ENCODE measurements at regions not wholly inside any gene's neighbourhood (a gene's known extent, or its start where the extent isn't known, plus 50 kb on each side); places are given as distances from the start of the nearest gene placed in this dataset.
"Not testable (repeated sequence)": the region's sequence is repeated elsewhere in the genome, so short reads cannot be mapped to it uniquely, and the experiment has no call there.

- no peaks in the 10 kb centered on the region for H3K27me3 ChIP-seq (ENCODE audit: insufficient read depth, low read length, poor library complexity)
- no peak overlapping the region for H3K27ac ChIP-seq (ENCODE audit: low read depth, low read length)
- no peak overlapping the region for H3K18ac ChIP-seq (ENCODE audit: low read length)
- no peak overlapping the region for H2AK5ac ChIP-seq (ENCODE audit: low read length)
- no peaks in the 10 kb centered on the region for H3K79me2 ChIP-seq (ENCODE audit: control insufficient read depth, insufficient read depth, low read length)
- H2BK5ac ChIP-seq (ENCODE audit: low read length): no peak overlapping the region
- H3K4me1 ChIP-seq (ENCODE audit: control insufficient read depth, low read depth, low read length): no peaks in the 10 kb centered on the region
- no peak overlapping the region for H2BK120ac ChIP-seq (ENCODE audit: low read depth, low read length)
- H3K4ac ChIP-seq (ENCODE audit: low read depth, low read length): no peak overlapping the region
- no peak overlapping the region for H4K5ac ChIP-seq (ENCODE audit: low read length)
- no peak overlapping the region for H3K9ac ChIP-seq (ENCODE audit: low read length)
- H4K8ac ChIP-seq (ENCODE audit: low read depth, low read length): no peak overlapping the region
- no peaks in the 10 kb centered on the region for H3K36me3 ChIP-seq (ENCODE audit: control insufficient read depth, insufficient read depth, low read length)
- H3K4me2 ChIP-seq (ENCODE audit: low read length): no peak overlapping the region
- H3K23ac ChIP-seq (ENCODE audit: low read length): no peak overlapping the region
- peak overlapping the region; percentile 36 for H2BK15ac ChIP-seq (replicated peaks; ENCODE audit: low read depth)
- H3K4me3 ChIP-seq (ENCODE audit: low read length): no peak overlapping the region
- H3K79me1 ChIP-seq (ENCODE audit: low read length): no peaks in the 10 kb centered on the region
- H3K56ac ChIP-seq (ENCODE audit: low read length): no peak overlapping the region
- no peak for DNase-seq
Observed at GRCh38 chr3:20376665-20377217, 190.7 kb upstream of the SGO1 start.

- Histone ChIP-seq H3K27ac (ENCODE audit: low read depth, low read length) (no peak overlapping the region), H3K56ac (ENCODE audit: low read length) (no peak overlapping the region), H3K4me1 (ENCODE audit: control insufficient read depth, low read depth, low read length) (no peaks in the 10 kb centered on the region), H3K4ac (ENCODE audit: low read depth, low read length) (no peak overlapping the region), H2BK5ac (ENCODE audit: low read length) (no peak overlapping the region), H2BK120ac (ENCODE audit: low read depth, low read length) (no peak overlapping the region), H4K8ac (ENCODE audit: low read depth, low read length) (no peak overlapping the region), H3K27me3 (ENCODE audit: insufficient read depth, low read length, poor library complexity) (no peaks in the 10 kb centered on the region), H2BK15ac (replicated peaks; ENCODE audit: low read depth) (no peak overlapping the region), H3K79me1 (ENCODE audit: low read length) (no peaks in the 10 kb centered on the region), H3K18ac (ENCODE audit: low read length) (no peak overlapping the region), H4K5ac (ENCODE audit: low read length) (no peak overlapping the region), H3K9ac (ENCODE audit: low read length) (no peak overlapping the region), H3K4me2 (ENCODE audit: low read length) (no peak overlapping the region), H2AK5ac (ENCODE audit: low read length) (no peak overlapping the region), H3K4me3 (ENCODE audit: low read length) (no peak overlapping the region), H3K79me2 (ENCODE audit: control insufficient read depth, insufficient read depth, low read length) (no peaks in the 10 kb centered on the region), H3K36me3 (ENCODE audit: control insufficient read depth, insufficient read depth, low read length) (no peaks in the 10 kb centered on the region), H3K23ac (ENCODE audit: low read length) (no peak overlapping the region)
- WGBS (ENCODE audit: extremely low coverage, insufficient coverage, low lambda C conversion rate): no CpG with 5 or more reads among the region's 2 CpGs
- DNase-seq: no peak
Observed at GRCh38 chr3:20375302-20375701, 189.3 kb upstream of the SGO1 start.

GRCh38 chr3:20370273-20371063 is 184.5 kb upstream of the SGO1 start:
- H3K56ac ChIP-seq (ENCODE audit: low read length); H3K79me2 ChIP-seq (ENCODE audit: control insufficient read depth, insufficient read depth, low read length); H3K18ac ChIP-seq (ENCODE audit: low read length); H3K4me1 ChIP-seq (ENCODE audit: control insufficient read depth, low read depth, low read length); H3K36me3 ChIP-seq (ENCODE audit: control insufficient read depth, insufficient read depth, low read length); H3K23ac ChIP-seq (ENCODE audit: low read length); DNase-seq; H3K9ac ChIP-seq (ENCODE audit: low read length); H3K27ac ChIP-seq (ENCODE audit: low read depth, low read length); H3K4me2 ChIP-seq (ENCODE audit: low read length); H3K4me3 ChIP-seq (ENCODE audit: low read length); H4K5ac ChIP-seq (ENCODE audit: low read length); H3K79me1 ChIP-seq (ENCODE audit: low read length); H4K8ac ChIP-seq (ENCODE audit: low read depth, low read length); H2AK5ac ChIP-seq (ENCODE audit: low read length); H3K4ac ChIP-seq (ENCODE audit: low read depth, low read length); H3K27me3 ChIP-seq (ENCODE audit: insufficient read depth, low read length, poor library complexity); H2BK5ac ChIP-seq (ENCODE audit: low read length); H2BK15ac ChIP-seq (replicated peaks; ENCODE audit: low read depth); H2BK120ac ChIP-seq (ENCODE audit: low read depth, low read length): not testable (repeated sequence)
- WGBS (ENCODE audit: extremely low coverage, insufficient coverage, low lambda C conversion rate): no CpG with 5 or more reads among the region's 23 CpGs

GRCh38 chr3:20361000-20361399 is 175.0 kb upstream of the SGO1 start:
- Histone ChIP-seq H3K79me1 (ENCODE audit: low read length) (no peaks in the 10 kb centered on the region), H3K56ac (ENCODE audit: low read length) (no peak overlapping the region), H2BK5ac (ENCODE audit: low read length) (no peak overlapping the region), H2BK120ac (ENCODE audit: low read depth, low read length) (no peak overlapping the region), H2BK15ac (replicated peaks; ENCODE audit: low read depth) (no peak overlapping the region), H4K8ac (ENCODE audit: low read depth, low read length) (no peak overlapping the region), H3K27me3 (ENCODE audit: insufficient read depth, low read length, poor library complexity) (no peaks in the 10 kb centered on the region), H3K4me1 (ENCODE audit: control insufficient read depth, low read depth, low read length) (no peaks in the 10 kb centered on the region), H3K79me2 (ENCODE audit: control insufficient read depth, insufficient read depth, low read length) (no peaks in the 10 kb centered on the region), H4K5ac (ENCODE audit: low read length) (no peak overlapping the region), H3K4me3 (ENCODE audit: low read length) (no peak overlapping the region), H3K27ac (ENCODE audit: low read depth, low read length) (no peak overlapping the region), H3K18ac (ENCODE audit: low read length) (no peak overlapping the region), H2AK5ac (ENCODE audit: low read length) (no peak overlapping the region), H3K36me3 (ENCODE audit: control insufficient read depth, insufficient read depth, low read length) (no peaks in the 10 kb centered on the region), H3K4ac (ENCODE audit: low read depth, low read length) (no peak overlapping the region), H3K9ac (ENCODE audit: low read length) (no peak overlapping the region), H3K4me2 (ENCODE audit: low read length) (no peak overlapping the region), H3K23ac (ENCODE audit: low read length) (no peak overlapping the region)
- DNase-seq: no peak
- no CpG with 5 or more reads among the region's 3 CpGs for WGBS (ENCODE audit: extremely low coverage, insufficient coverage, low lambda C conversion rate)

- Histone ChIP-seq H3K36me3 (ENCODE audit: control insufficient read depth, insufficient read depth, low read length) (no peaks in the 10 kb centered on the region), H3K56ac (ENCODE audit: low read length) (no peak overlapping the region), H2BK120ac (ENCODE audit: low read depth, low read length) (no peak overlapping the region), H2BK5ac (ENCODE audit: low read length) (no peak overlapping the region), H3K4ac (ENCODE audit: low read depth, low read length) (no peak overlapping the region), H3K27ac (ENCODE audit: low read depth, low read length) (no peak overlapping the region), H3K27me3 (ENCODE audit: insufficient read depth, low read length, poor library complexity) (no peaks in the 10 kb centered on the region), H2AK5ac (ENCODE audit: low read length) (no peak overlapping the region), H3K79me1 (ENCODE audit: low read length) (no peaks in the 10 kb centered on the region), H3K18ac (ENCODE audit: low read length) (no peak overlapping the region), H3K4me1 (ENCODE audit: control insufficient read depth, low read depth, low read length) (no peaks in the 10 kb centered on the region), H3K79me2 (ENCODE audit: control insufficient read depth, insufficient read depth, low read length) (no peaks in the 10 kb centered on the region), H3K23ac (ENCODE audit: low read length) (no peak overlapping the region), H2BK15ac (replicated peaks; ENCODE audit: low read depth) (no peak overlapping the region), H3K9ac (ENCODE audit: low read length) (no peak overlapping the region), H3K4me3 (ENCODE audit: low read length) (no peak overlapping the region), H4K5ac (ENCODE audit: low read length) (no peak overlapping the region), H3K4me2 (ENCODE audit: low read length) (no peak overlapping the region), H4K8ac (ENCODE audit: low read depth, low read length) (no peak overlapping the region)
- WGBS (ENCODE audit: extremely low coverage, insufficient coverage, low lambda C conversion rate): no CpG with 5 or more reads among the region's 1 CpG
- no peak for DNase-seq
Observed at GRCh38 chr3:20353286-20353685, 167.3 kb upstream of the SGO1 start.

Measured in mesendoderm (in vitro differentiated cells).